ENCODE measurements at regions not wholly inside any gene's neighbourhood (a gene's known extent, or its start where the extent isn't known, plus 50 kb on each side); places are given as distances from the start of the nearest gene placed in this dataset.

DNA sequence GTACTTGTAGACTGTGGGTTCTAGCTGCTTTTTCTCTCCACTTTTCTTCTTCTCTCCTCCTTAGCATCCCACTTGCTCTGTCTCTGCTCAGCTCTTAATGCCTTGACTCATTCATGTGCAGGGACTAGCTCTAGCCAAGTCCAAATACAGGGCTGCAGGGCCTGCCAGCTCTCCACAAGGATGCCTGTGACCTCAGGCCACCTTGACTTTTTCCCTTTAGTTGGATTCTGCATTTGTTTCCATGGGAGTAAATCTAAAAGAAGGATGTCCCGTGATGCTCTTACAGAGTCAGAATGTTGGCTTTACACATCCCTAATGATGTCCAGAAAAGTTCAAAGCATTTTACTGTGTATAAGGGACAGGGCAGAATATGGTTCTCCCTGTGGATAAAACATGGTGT is 101.8 kb upstream of the PREP start:
- H3K27ac ChIP-seq (ENCODE audit: extremely low read depth, low read depth, low read length), result no peak overlapping the region
- TF ChIP-seq ZNF624 (tag by site-specific recombination; IDR thresholded peaks at IDR 0.05) (no peak), ZNF2 (tag by site-specific recombination; IDR thresholded peaks at IDR 0.05) (no peak), ZBTB1 (tag by site-specific recombination; IDR thresholded peaks at IDR 0.05) (no peak), ZNF548 (tag by site-specific recombination; IDR thresholded peaks at IDR 0.05) (no peak), ZNF560 (tag by site-specific recombination; IDR thresholded peaks at IDR 0.05; ENCODE audit: borderline replicate concordance) (no peak), YY2 (tag by site-specific recombination; IDR thresholded peaks at IDR 0.05) (no peak), ZNF830 (tag by site-specific recombination; IDR thresholded peaks at IDR 0.05; ENCODE audit: low read depth) (no peak), ZNF776 (tag by site-specific recombination; IDR thresholded peaks at IDR 0.05; ENCODE audit: borderline replicate concordance) (no peak), ZBTB20 (tag by site-specific recombination; IDR thresholded peaks at IDR 0.05) (no peak)
- TF ChIP-seq, protein P1, sequence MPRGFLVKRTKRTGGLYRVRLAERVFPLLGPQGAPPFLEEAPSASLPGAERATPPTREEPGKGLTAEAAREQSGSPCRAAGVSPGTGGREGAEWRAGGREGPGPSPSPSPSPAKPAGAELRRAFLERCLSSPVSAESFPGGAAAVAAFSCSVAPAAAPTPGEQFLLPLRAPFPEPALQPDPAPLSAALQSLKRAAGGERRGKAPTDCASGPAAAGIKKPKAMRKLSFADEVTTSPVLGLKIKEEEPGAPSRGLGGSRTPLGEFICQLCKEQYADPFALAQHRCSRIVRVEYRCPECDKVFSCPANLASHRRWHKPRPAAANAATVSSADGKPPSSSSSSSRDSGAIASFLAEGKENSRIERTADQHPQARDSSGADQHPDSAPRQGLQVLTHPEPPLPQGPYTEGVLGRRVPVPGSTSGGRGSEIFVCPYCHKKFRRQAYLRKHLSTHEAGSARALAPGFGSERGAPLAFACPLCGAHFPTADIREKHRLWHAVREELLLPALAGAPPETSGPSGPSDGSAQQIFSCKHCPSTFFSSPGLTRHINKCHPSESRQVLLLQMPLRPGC (tag by site-specific recombination; IDR thresholded peaks at IDR 0.05), result no peak
- TF ChIP-seq, protein P2, sequence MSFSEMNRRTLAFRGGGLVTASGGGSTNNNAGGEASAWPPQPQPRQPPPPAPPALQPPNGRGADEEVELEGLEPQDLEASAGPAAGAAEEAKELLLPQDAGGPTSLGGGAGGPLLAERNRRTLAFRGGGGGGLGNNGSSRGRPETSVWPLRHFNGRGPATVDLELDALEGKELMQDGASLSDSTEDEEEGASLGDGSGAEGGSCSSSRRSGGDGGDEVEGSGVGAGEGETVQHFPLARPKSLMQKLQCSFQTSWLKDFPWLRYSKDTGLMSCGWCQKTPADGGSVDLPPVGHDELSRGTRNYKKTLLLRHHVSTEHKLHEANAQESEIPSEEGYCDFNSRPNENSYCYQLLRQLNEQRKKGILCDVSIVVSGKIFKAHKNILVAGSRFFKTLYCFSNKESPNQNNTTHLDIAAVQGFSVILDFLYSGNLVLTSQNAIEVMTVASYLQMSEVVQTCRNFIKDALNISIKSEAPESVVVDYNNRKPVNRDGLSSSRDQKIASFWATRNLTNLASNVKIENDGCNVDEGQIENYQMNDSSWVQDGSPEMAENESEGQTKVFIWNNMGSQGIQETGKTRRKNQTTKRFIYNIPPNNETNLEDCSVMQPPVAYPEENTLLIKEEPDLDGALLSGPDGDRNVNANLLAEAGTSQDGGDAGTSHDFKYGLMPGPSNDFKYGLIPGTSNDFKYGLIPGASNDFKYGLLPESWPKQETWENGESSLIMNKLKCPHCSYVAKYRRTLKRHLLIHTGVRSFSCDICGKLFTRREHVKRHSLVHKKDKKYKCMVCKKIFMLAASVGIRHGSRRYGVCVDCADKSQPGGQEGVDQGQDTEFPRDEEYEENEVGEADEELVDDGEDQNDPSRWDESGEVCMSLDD (tag by site-specific recombination; IDR thresholded peaks at IDR 0.05), result no peak
- no peak overlapping the region for H3K4me3 ChIP-seq (ENCODE audit: low read depth, low read length)
- POLR2A ChIA-PET, result no interaction called here
- no peaks in the 10 kb centered on the region for H3K9me3 ChIP-seq (ENCODE audit: control insufficient read depth, insufficient read depth, low read depth, low read length)
- no peaks in the 10 kb centered on the region for H3K36me3 ChIP-seq (ENCODE audit: control insufficient read depth in 2 of 2, insufficient read depth in 1 of 2, low read length in 2 of 2)
- no peaks in the 10 kb centered on the region for H3K4me1 ChIP-seq (ENCODE audit: control insufficient read depth, insufficient read depth, low read length)
- CTCF ChIA-PET, result no interaction called here

DNA sequence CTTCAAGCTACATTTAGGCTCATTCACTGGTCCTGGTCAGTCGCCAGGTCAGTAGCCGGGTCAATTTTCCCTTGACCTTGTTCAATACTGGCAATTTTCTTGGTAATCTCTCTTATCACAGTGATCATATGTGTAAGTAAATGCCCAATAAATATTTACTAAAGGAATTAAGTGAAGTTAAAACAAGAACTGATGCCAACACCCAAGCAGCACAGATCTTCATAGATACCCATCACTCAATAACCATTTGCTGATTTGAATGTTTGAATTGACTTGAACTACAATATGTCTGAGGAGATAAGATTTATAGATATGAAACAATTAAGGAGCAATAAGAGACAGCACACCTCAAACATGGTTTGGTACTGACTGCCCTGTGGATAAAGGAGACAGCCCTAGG is 100.8 kb upstream of the PREP start:
- TF ChIP-seq, protein P3, sequence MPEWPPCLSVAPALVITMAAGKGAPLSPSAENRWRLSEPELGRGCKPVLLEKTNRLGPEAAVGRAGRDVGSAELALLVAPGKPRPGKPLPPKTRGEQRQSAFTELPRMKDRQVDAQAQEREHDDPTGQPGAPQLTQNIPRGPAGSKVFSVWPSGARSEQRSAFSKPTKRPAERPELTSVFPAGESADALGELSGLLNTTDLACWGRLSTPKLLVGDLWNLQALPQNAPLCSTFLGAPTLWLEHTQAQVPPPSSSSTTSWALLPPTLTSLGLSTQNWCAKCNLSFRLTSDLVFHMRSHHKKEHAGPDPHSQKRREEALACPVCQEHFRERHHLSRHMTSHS (tag by site-specific recombination; IDR thresholded peaks at IDR 0.05), result no peak
- TF ChIP-seq, protein P4, sequence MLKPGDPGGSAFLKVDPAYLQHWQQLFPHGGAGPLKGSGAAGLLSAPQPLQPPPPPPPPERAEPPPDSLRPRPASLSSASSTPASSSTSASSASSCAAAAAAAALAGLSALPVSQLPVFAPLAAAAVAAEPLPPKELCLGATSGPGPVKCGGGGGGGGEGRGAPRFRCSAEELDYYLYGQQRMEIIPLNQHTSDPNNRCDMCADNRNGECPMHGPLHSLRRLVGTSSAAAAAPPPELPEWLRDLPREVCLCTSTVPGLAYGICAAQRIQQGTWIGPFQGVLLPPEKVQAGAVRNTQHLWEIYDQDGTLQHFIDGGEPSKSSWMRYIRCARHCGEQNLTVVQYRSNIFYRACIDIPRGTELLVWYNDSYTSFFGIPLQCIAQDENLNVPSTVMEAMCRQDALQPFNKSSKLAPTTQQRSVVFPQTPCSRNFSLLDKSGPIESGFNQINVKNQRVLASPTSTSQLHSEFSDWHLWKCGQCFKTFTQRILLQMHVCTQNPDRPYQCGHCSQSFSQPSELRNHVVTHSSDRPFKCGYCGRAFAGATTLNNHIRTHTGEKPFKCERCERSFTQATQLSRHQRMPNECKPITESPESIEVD (tag by site-specific recombination; IDR thresholded peaks at IDR 0.05), result no peak
- no peak for TF ChIP-seq ZNF16 (tag by site-specific recombination; IDR thresholded peaks at IDR 0.05; ENCODE audit: low read depth)
- TF ChIP-seq PRDM1 (tag by site-specific recombination; IDR thresholded peaks at IDR 0.05), result no peak
- TF ChIP-seq ZNF341 (tag by site-specific recombination; IDR thresholded peaks at IDR 0.05; ENCODE audit: low read depth), result no peak
- Histone ChIP-seq H3K9me3 (ENCODE audit: control insufficient read depth, insufficient read depth, low read depth, low read length) (no peaks in the 10 kb centered on the region), H3K36me3 (ENCODE audit: control insufficient read depth in 2 of 2, insufficient read depth in 1 of 2, low read length in 2 of 2) (no peaks in the 10 kb centered on the region), H3K27ac (ENCODE audit: extremely low read depth, low read depth, low read length) (no peak overlapping the region), H3K4me1 (ENCODE audit: control insufficient read depth, insufficient read depth, low read length) (no peaks in the 10 kb centered on the region), H3K4me3 (ENCODE audit: low read depth, low read length) (no peak overlapping the region)
- CTCF ChIA-PET, result no interaction called here
- POLR2A ChIA-PET, result no interaction called here
